GM12878 (cell line): ENCODE measurements at regions not wholly inside any gene's neighbourhood (a gene's known extent, or its start where the extent isn't known, plus 50 kb on each side); places are given as distances from the start of the nearest gene placed in this dataset.

ENCODE experiments used
- ATAC-seq: fragments of 200-7000 bp; cut with Tn5 transposase; 3 replicates; pipeline ENCODE4 v1.9.1; 2020; ENCODE audit warnings: mild to moderate bottlenecking, moderate library complexity
- BruUV-seq: library from RNA; stranded (reverse); fragments of 400-500 nt; replicated peaks from 2 replicates; lab custom pipeline; 2021; lab: Mats Ljungman, UMichigan
- CTCF ChIA-PET: fragments of 300-600 bp; sonication (Branson Sonifier 250); formaldehyde crosslinking; extraction: SDS; loops from one replicate; lab custom pipeline; 2021; ENCODE audit warnings: inconsistent platforms; lab: Yijun Ruan, JAX
- POLR2A ChIA-PET: fragments of 350-600 bp; formaldehyde crosslinking; extraction: SDS; loops from one replicate; lab custom pipeline; 2021; ENCODE audit warnings: inconsistent platforms; lab: Charles Lee
- RAD21 ChIA-PET: fragments of 300-600 bp; sonication (Branson Sonifier 250); formaldehyde crosslinking; loops from one replicate; lab custom pipeline; 2023; ENCODE audit warnings: antibody characterized with exemption; ENCODE audit not compliant: unreplicated experiment; lab: Charles Lee
- SMC1A ChIA-PET: fragments of 300-600 bp; sonication (Branson Sonifier 250); formaldehyde crosslinking; loops from one replicate; lab custom pipeline; 2023; ENCODE audit not compliant: unreplicated experiment, uncharacterized antibody; lab: Charles Lee
- DNase-seq: peaks from one replicate; pipeline ENCODE4 v3.0.0-alpha.2; 2011; ENCODE audit warnings: low read depth, low spot score
- FAIRE-seq: peaks from 3 replicates; lab custom pipeline; 2011; peaks lifted over from hg19 to GRCh38; lab: Jason Lieb, UNC
- H2AFZ ChIP-seq: 2 replicates; pipeline ENCODE4 v1.6.0; 2011; ENCODE audit warnings: low read depth, low read length, control low read depth; ENCODE audit not compliant: control insufficient read depth
- H3K27ac ChIP-seq: 2 replicates; pipeline ENCODE4 v1.5.1; 2011; ENCODE audit warnings: control low read depth; ENCODE audit not compliant: control insufficient read depth, insufficient read depth
- H3K27me3 ChIP-seq, 2 experiments: replicated peaks in 1 of 2; 2 replicates each; pipeline versions ENCODE4 v1.6.0 to v1.6.1; 2011; ENCODE audit warnings: low read length in 1 of 2; ENCODE audit not compliant: control insufficient read depth in 2 of 2, insufficient read depth in 2 of 2
- H3K36me3 ChIP-seq, 2 experiments: 2 replicates each; pipeline ENCODE4 v1.5.1; 2011; ENCODE audit warnings: low read length in 1 of 2; ENCODE audit not compliant: control insufficient read depth in 2 of 2, insufficient read depth in 2 of 2
- H3K4me1 ChIP-seq: 2 replicates; pipeline ENCODE4 v1.6.1; 2011; ENCODE audit warnings: mild to moderate bottlenecking, low read length, moderate library complexity, mixed read lengths; ENCODE audit not compliant: control insufficient read depth, insufficient read depth
- H3K4me2 ChIP-seq: 2 replicates; pipeline ENCODE4 v1.6.0; 2011; ENCODE audit warnings: control low read depth; ENCODE audit not compliant: control insufficient read depth, insufficient read depth
- H3K4me3 ChIP-seq: fragments of 200-600 bp; sonication (generic); 2 replicates; pipeline ENCODE4 v1.5.1; 2016
- H3K79me2 ChIP-seq: 2 replicates; pipeline ENCODE4 v1.6.0; 2011; ENCODE audit warnings: low read length; ENCODE audit not compliant: control insufficient read depth, insufficient read depth
- H3K9ac ChIP-seq: 2 replicates; pipeline ENCODE4 v1.8.0; 2011; ENCODE audit warnings: low read length, control low read depth, mixed read lengths; ENCODE audit not compliant: control insufficient read depth, insufficient read depth
- H3K9me3 ChIP-seq: replicated peaks from 3 replicates; pipeline ENCODE4 v1.5.1; 2011; ENCODE audit warnings: mild to moderate bottlenecking, low read length; ENCODE audit not compliant: control insufficient read depth, insufficient read depth
- H4K20me1 ChIP-seq: 2 replicates; pipeline ENCODE4 v1.6.0; 2011; ENCODE audit not compliant: control insufficient read depth, insufficient read depth
- BCL11A ChIP-seq: IDR thresholded peaks from 2 replicates; pipeline ENCODE4 v1.6.1; 2011; ENCODE audit warnings: low read depth, low read length
- CHD1 ChIP-seq: IDR thresholded peaks from 2 replicates; pipeline ENCODE4 v1.6.1; 2012; ENCODE audit warnings: low read depth, low read length, improper control_type of control experiment
- CHD4 ChIP-seq: fragments of 200-600 bp; sonication (generic); IDR thresholded peaks from 2 replicates; pipeline ENCODE4 v1.6.1; 2016; ENCODE audit warnings: mild to moderate bottlenecking
- E2F4 ChIP-seq: IDR thresholded peaks from 2 replicates; pipeline ENCODE4 v1.6.1; 2012; ENCODE audit warnings: low read depth, low read length, improper control_type of control experiment
- EGR1 ChIP-seq, 2 experiments: IDR thresholded peaks; 1 replicate in 1 of 2; 2 replicates in 1 of 2; pipeline ENCODE4 v1.6.1; 2011 to 2012; ENCODE audit warnings: low read depth in 2 of 2, low read length in 2 of 2, borderline replicate concordance in 1 of 2, mild to moderate bottlenecking in 1 of 2, moderate library complexity in 1 of 2
- FOXM1 ChIP-seq: IDR thresholded peaks from 2 replicates; pipeline ENCODE4 v1.6.1; 2012; ENCODE audit warnings: low read depth, mild to moderate bottlenecking, inconsistent platforms, low read length, moderate library complexity
- HDGF ChIP-seq: fragments of 450-650 bp; IDR thresholded peaks from 2 replicates; pipeline ENCODE4 v1.6.1; 2016; ENCODE audit warnings: antibody characterized with exemption
- IKZF2 ChIP-seq, 2 experiments: fragments of 450-650 bp; IDR thresholded peaks; 2 replicates each; pipeline ENCODE4 v1.6.1; 2017; ENCODE audit warnings: mild to moderate bottlenecking in 2 of 2, moderate library complexity in 2 of 2
- JUND ChIP-seq: IDR thresholded peaks from 2 replicates; pipeline ENCODE4 v1.6.1; 2012; ENCODE audit warnings: low read depth, mild to moderate bottlenecking, low read length, improper control_type of control experiment, moderate library complexity
- KLF5 ChIP-seq: fragments of 450-650 bp; IDR thresholded peaks from 2 replicates; pipeline ENCODE4 v1.6.1; 2014; ENCODE audit warnings: mild to moderate bottlenecking; ENCODE audit not compliant: partially characterized antibody
- POLR2AphosphoS5 ChIP-seq: IDR thresholded peaks from 2 replicates; pipeline ENCODE4 v1.6.1; 2011; ENCODE audit warnings: mild to moderate bottlenecking, low read length, inconsistent platforms
- RELA ChIP-seq: fragments of 450-650 bp; IDR thresholded peaks from 2 replicates; pipeline ENCODE4 v1.8.0; 2014; ENCODE audit warnings: borderline replicate concordance; ENCODE audit not compliant: partially characterized antibody
- SMARCA5 ChIP-seq: fragments of 450-650 bp; IDR thresholded peaks from 2 replicates; pipeline ENCODE4 v1.6.1; 2017; ENCODE audit warnings: mild to moderate bottlenecking
- SP1 ChIP-seq: IDR thresholded peaks from one replicate; pipeline ENCODE4 v1.6.1; 2011; ENCODE audit warnings: low read depth, low read length
- ZBTB40 ChIP-seq: fragments of 450-650 bp; IDR thresholded peaks from 2 replicates; pipeline ENCODE4 v1.6.1; 2016; ENCODE audit warnings: mild to moderate bottlenecking, moderate library complexity, borderline replicate concordance
- ZNF24 ChIP-seq: fragments of 450-650 bp; IDR thresholded peaks from 2 replicates; pipeline ENCODE4 v1.6.1; 2017; ENCODE audit warnings: antibody characterized with exemption, mild to moderate bottlenecking
- ZNF592 ChIP-seq: fragments of 450-650 bp; IDR thresholded peaks from 2 replicates; pipeline ENCODE4 v1.6.1; 2017; ENCODE audit warnings: mild to moderate bottlenecking, moderate library complexity
- WGBS: methylation state at CpG from one replicate; pipeline ENCODE4 v1.1.6; 2016; ENCODE audit warnings: low lambda C conversion rate; ENCODE audit not compliant: insufficient replicate concordance, insufficient coverage; ENCODE audit errors: missing lambda C conversion rate; 5-methylcytosine and 5-hydroxymethylcytosine counted together
- in situ Hi-C: fragments of 300-500 bp; cut with MboI; formaldehyde crosslinking; loops from 9 replicates; pipeline ENCODE4 v1.14.3; 2018; ENCODE audit warnings: mixed read lengths
- intact Hi-C: fragments of 100-400 bp; cut with micrococcal nuclease; formaldehyde crosslinking; loops from one replicate; pipeline ENCODE4 v1.14.2; 2022; ENCODE audit not compliant: unreplicated experiment

- no peak for ATAC-seq
- H3K27me3 ChIP-seq, result no peaks in the 10 kb centered on the region; a peak in 2 of 4 replicates
- H3K4me3 ChIP-seq, result no peak overlapping the region
- RAD21 ChIA-PET, result no interaction called here
- POLR2A ChIA-PET, result no interaction called here
- SMC1A ChIA-PET, result no interaction called here
- CTCF ChIA-PET, result no interaction called here
- no peak overlapping the region for H2AFZ ChIP-seq
- no peaks in the 10 kb centered on the region for H3K9me3 ChIP-seq
- peaks cover 18% of the 10 kb centered on the region for H3K4me1 ChIP-seq
- WGBS, result 98% methylated on average over 32 of the region's 79 CpGs
- no peak for FAIRE-seq
- no peaks in the 10 kb centered on the region for H3K79me2 ChIP-seq
- no peak overlapping the region for H3K4me2 ChIP-seq
- no peaks in the 10 kb centered on the region for H4K20me1 ChIP-seq
- BruUV-seq, result no TSS peak
- no peak for TF ChIP-seq BCL11A
- no peak for TF ChIP-seq POLR2AphosphoS5
- no peak for TF ChIP-seq SMARCA5
- no peak for TF ChIP-seq IKZF2 (IDR thresholded peaks at IDR 0.05)
- no peak for TF ChIP-seq ZNF24
- no peak for TF ChIP-seq FOXM1
- TF ChIP-seq E2F4, result no peak
- TF ChIP-seq HDGF, result no peak
- no peak for TF ChIP-seq CHD1
- no peak for TF ChIP-seq SP1
- TF ChIP-seq EGR1 (IDR thresholded peaks at IDR 0.05; ENCODE audit: borderline replicate concordance in 1 of 2, low read depth in 2 of 2, low read length in 2 of 2), result no peak
- no peak for TF ChIP-seq CHD4
- no peak for TF ChIP-seq JUND
- no peak for TF ChIP-seq RELA
- TF ChIP-seq KLF5, result no peak
- TF ChIP-seq ZBTB40, result no peak
- no peak for TF ChIP-seq ZNF592
- H3K9ac ChIP-seq, result no peak overlapping the region
- no peak overlapping the region for H3K27ac ChIP-seq
- in situ Hi-C loops, result no loop called here
- intact Hi-C loops, result no loop called here
- DNase-seq, result no peak
- H3K36me3 ChIP-seq, result no peaks in the 10 kb centered on the region
Observed at GRCh38 chr22:46061501-46062231, 84.7 kb upstream of the WNT7B start.
